ENCODE measurements at regions not wholly inside any gene's neighbourhood (a gene's known extent, or its start where the extent isn't known, plus 50 kb on each side); places are given as distances from the start of the nearest gene placed in this dataset.
A peak's percentile ranks its signal among the peaks of the same experiment; 100 is the strongest.

- no peak for TF ChIP-seq ZNF462 (CRISPR knock-in tag; IDR thresholded peaks at IDR 0.05)
- TF ChIP-seq STAT1 (IDR thresholded peaks at IDR 0.05; ENCODE audit: unreplicated experiment), result no peak
- TF ChIP-seq CREB1 (CRISPR knock-in tag; IDR thresholded peaks at IDR 0.05; ENCODE audit: low read depth), result no peak
- TF ChIP-seq, protein P1, sequence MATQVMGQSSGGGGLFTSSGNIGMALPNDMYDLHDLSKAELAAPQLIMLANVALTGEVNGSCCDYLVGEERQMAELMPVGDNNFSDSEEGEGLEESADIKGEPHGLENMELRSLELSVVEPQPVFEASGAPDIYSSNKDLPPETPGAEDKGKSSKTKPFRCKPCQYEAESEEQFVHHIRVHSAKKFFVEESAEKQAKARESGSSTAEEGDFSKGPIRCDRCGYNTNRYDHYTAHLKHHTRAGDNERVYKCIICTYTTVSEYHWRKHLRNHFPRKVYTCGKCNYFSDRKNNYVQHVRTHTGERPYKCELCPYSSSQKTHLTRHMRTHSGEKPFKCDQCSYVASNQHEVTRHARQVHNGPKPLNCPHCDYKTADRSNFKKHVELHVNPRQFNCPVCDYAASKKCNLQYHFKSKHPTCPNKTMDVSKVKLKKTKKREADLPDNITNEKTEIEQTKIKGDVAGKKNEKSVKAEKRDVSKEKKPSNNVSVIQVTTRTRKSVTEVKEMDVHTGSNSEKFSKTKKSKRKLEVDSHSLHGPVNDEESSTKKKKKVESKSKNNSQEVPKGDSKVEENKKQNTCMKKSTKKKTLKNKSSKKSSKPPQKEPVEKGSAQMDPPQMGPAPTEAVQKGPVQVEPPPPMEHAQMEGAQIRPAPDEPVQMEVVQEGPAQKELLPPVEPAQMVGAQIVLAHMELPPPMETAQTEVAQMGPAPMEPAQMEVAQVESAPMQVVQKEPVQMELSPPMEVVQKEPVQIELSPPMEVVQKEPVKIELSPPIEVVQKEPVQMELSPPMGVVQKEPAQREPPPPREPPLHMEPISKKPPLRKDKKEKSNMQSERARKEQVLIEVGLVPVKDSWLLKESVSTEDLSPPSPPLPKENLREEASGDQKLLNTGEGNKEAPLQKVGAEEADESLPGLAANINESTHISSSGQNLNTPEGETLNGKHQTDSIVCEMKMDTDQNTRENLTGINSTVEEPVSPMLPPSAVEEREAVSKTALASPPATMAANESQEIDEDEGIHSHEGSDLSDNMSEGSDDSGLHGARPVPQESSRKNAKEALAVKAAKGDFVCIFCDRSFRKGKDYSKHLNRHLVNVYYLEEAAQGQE (IDR thresholded peaks at IDR 0.05; ENCODE audit: unreplicated experiment), result no peak
- no peak for TF ChIP-seq NANOG (IDR thresholded peaks at IDR 0.05; ENCODE audit: borderline replicate concordance)
- no peak for TF ChIP-seq EZH2 (IDR thresholded peaks at IDR 0.05; ENCODE audit: low read depth, unreplicated experiment)
Observed at GRCh38 chr1:187153047-187153446, 324.3 kb downstream of the PLA2G4A start (continued).

DNA sequence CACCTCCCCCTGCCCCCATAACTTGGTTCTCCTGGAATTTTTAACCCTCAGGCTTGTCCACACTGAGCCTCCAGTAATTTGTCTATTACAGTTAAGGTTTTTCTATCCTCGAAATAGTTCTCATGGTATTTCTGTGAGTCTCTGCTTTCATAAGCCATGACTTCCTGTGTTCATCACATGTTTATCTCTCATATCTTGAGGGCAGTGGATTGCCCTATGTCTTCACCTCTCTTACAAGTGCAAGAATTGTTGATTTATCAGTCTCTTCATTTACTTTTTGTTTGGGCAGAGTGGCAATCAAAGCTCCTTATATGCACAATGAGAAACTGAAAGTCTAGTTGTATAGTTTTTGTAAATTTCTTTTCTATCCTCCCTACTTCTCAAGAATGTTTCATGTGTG lies 328.4 kb downstream of the PLA2G4A start:
- H4K20me1 ChIP-seq (replicated peaks; ENCODE audit: insufficient read depth), result no peaks in the 10 kb centered on the region
- peak overlapping the region; percentile 70 for H2AFZ ChIP-seq
- H3K4me3 Mint-ChIP-seq, result no peak overlapping the region
- H3F3A ChIP-seq (replicated peaks; ENCODE audit: low read depth), result no peaks in the 10 kb centered on the region
- no peaks in the 10 kb centered on the region for H3K4me1 ChIP-seq (ENCODE audit: insufficient read depth)
- no peaks in the 10 kb centered on the region; the same call in 2 of the 3 replicates for H3K36me3 Mint-ChIP-seq (ENCODE audit: low read depth)
- H3K4me1 Mint-ChIP-seq, result peaks cover 4% of the 10 kb centered on the region; the same call in 2 of the 3 replicates
- peaks cover 9% of the 10 kb centered on the region for H3K27me3 Mint-ChIP-seq (ENCODE audit: insufficient read depth, low read depth, poor library complexity)
- H3K27ac Mint-ChIP-seq, result no peak overlapping the region
- H3K9me2 ChIP-seq (ENCODE audit: insufficient read depth), result no peaks in the 10 kb centered on the region
- H3K4me2 ChIP-seq, result no peak overlapping the region
- H3K27me3 ChIP-seq (ENCODE audit: insufficient read depth), result no peaks in the 10 kb centered on the region
- H3K79me2 ChIP-seq (replicated peaks; ENCODE audit: insufficient read depth), result no peaks in the 10 kb centered on the region
- ATAC-seq (no peak), DNase-seq (ENCODE audit: low spot score) (no peak)
- H3K4me3 ChIP-seq, result no peak overlapping the region
- no peak overlapping the region for H3K27ac ChIP-seq (ENCODE audit: low read depth)
- peaks cover 14% of the 10 kb centered on the region for H3K9me3 Mint-ChIP-seq
- H3K36me3 ChIP-seq (ENCODE audit: insufficient read depth), result no peaks in the 10 kb centered on the region
- no peak for TF ChIP-seq ZNF114 (CRISPR knock-in tag; IDR thresholded peaks at IDR 0.05)
- no peak for TF ChIP-seq ZNF462 (CRISPR knock-in tag; IDR thresholded peaks at IDR 0.05)

All from GM23338 (cell line).